Activated T-cell treated with anti-CD3 and anti-CD28 coated beads for 48 hours (primary cell): ENCODE measurements at regions not wholly inside any gene's neighbourhood (a gene's known extent, or its start where the extent isn't known, plus 50 kb on each side); places are given as distances from the start of the nearest gene placed in this dataset.
"Not testable (repeated sequence)": the region's sequence is repeated elsewhere in the genome, so short reads cannot be mapped to it uniquely, and the experiment has no call there.

Source experiments
- DNase-seq: peaks from one replicate; pipeline ENCODE4 v3.0.0-alpha.2; 2020; ENCODE audit warnings: low read depth

DNA sequence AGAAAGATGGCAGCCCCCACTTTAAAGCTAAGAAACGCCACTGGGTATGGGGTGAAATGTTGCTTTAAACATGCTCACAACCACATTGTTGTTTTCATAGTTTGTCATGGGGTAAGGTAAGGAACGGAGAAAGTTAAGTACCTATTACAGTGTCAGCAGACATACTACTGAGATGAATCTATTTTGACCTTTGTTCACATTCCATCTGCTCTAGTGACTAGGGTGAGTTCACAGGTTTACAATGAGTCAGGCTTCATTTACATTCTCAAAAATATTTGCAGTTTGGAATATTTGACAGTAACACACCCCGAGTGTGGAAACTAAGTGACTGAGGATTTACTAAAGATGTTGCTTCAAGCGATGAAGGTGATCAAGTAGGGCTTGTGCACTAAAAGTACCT lies 428.7 kb upstream of the ACVR2A start:
- no peak for DNase-seq

DNA sequence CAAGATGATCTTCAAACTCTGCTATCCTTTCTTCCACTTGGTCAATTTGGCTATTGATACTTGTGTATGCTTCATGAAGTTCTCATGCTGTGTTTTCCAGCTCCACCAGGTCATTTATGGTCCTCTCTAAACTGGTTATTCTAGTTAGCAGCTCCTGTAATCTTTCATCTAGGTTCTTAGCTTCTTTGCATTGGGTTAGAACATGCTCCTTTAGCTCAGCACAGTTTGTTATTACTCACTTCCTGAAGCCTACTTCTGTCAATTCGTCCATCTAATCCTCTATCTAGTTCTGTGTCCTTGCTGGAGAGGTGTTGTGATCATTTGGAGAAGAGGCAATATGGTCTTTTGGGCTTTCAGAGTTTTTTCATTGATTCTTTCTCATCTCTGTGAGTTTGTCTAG lies 430.2 kb upstream of the ACVR2A start:
- not testable (repeated sequence) for DNase-seq

DNA sequence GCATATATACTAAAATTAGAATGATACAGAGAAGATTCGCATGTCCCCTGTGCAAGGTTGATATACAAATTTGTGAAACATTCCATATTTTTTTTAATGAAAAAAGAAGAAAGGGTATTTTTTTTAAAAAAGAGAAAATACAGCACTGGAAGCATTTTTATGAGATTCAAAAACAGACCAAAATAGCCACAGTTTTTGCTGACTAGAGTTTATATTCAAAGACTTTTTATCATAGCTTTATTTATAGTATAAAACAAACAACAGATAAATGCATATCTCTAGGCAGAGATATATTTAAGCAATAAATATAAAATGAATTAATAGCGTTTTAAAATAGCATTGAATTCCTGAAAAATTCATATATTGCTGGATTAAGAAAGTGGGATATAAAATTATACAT lies 436.5 kb upstream of the ACVR2A start:
- no peak for DNase-seq

DNA sequence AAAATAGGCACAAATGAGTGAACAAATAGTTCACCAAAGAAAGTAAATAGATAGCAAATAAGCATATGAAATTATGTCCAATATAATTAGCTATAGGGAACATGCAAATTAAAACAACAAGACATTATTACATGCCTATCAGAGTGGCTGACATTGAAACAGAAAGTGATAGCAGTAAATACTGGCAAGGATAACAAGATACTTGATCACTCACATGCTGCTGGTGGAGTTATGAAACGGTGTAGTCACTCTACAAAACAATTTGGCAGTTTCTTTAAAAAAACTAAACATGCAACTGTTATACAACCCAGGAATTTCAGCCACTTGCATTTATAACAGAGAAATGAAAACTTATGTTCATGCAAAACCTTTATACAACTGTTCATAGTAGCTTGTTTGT lies 439.2 kb upstream of the ACVR2A start:
- DNase-seq, result no peak

DNA sequence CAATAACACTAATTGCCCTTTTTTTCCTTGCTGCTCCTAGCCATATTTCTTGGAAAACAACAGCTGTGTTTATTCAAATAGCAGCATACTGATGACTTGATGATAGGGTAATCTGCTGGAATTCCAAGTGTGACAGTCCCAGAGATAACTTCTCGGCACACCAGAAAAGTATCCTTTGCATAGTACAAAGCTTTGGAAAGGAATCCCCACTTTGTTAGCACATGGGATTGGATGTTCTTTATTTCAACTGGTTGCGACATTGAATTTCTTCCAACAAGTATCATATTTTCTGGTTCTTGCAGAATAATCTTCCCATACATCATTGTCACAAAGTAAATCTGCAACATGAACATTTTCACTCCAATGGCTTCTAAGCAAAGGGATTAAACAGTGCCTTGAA lies 445.8 kb upstream of the ACVR2A start:
- DNase-seq, result no peak

DNA sequence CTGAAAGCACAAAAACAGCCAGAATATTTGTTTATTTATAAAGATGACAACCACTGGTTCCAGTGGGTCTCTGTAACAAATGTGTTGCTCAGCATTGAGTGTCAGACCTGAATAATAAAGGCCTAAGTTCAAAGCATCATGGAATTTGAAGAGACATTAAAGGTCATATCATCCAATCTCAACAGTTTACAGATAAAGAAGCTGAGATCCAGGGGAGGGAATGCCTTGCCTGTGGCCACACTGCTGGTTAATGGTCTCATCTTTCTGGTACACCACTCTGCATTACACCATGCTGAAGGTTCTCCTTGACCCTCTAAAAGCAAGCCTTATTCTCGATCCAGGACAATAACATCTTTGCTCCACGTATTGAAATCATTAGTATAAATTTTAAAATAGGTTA lies 446.5 kb upstream of the ACVR2A start:
- no peak for DNase-seq

DNA sequence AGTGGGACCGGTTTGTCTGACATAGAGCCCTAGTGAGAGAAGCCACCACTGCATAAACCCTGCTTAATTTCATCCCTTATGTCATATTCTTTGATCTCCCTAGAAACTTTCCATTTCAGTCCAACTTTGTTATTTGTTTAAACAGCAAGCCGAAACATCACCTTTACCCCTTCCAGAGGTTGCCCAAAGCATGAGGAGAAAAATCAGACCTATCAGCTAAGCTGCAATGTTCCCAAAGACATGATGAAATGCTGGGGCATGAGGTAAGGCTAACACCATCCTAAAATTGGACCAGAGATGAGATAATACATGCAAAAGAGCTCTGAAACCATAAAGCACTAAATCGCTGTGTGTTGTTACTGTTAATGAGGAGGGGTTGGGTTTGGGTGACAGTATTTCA lies 447.9 kb upstream of the ACVR2A start:
- DNase-seq, result no peak

DNA sequence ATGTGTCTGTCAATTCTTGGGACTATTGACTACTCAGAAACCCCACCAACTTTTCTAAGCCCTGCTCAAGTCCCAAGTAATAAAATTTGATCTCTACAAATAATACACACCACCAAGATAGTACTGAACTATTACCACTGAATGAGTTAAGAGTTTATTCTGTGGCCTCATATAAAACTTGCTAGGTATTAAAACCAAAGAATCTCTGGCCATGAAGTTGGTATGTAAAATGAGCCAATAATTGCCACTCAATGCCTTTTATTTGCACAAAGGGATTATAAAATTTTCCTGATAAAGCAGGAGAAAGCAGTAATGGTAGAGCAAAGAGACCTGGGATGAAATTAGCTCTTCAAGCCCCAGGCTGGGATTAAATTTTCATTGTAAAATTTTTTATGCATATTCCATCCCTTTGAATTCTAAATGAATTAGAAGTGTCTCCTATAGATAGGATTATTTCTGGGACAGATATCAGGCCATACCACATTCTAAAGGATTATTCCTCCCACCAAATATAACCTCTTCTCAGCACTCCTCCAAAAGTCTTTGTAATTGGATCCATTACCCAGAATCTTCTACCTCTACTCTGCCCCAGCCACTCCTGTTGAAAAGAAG lies 450.5 kb upstream of the ACVR2A start:
- no peak for DNase-seq

DNA sequence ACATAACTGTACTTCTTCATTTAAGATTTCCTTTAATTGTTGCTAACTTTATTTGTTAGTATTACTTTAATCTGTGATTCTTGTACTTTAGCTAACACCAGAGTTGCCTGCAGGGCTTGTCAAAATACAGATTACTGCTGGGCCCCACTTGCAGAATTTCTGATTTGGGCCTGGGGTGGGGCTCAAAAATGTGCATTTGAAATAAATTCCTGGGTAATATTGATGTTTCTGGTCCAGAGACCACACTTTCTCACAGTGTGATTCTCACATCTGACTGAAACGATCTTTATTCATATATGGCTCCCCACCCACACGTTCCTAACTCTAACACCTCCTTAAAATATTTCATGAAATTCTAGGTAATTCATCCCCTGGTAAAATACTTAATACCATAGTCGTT lies 452.6 kb upstream of the ACVR2A start:
- no peak for DNase-seq

DNA sequence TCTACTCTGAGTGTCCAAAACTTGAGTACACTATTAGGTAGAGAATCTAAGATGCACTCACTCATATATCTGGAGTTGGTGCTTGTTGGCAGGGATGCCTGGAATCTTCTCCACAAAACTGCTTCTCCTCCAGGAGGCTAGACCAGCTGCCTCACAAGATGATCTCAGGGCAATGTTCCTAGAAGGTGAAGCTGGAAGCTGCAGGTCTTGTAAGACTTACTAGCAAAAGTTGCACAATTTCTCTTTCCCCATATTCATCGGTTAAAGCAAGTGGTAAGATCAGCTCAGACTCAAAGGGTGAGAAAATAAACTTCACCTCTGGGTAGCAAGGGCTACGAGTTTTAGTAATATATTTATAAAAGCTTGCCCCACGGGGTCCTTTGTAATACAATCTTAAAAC lies 454.4 kb upstream of the ACVR2A start:
- DNase-seq, result no peak

DNA sequence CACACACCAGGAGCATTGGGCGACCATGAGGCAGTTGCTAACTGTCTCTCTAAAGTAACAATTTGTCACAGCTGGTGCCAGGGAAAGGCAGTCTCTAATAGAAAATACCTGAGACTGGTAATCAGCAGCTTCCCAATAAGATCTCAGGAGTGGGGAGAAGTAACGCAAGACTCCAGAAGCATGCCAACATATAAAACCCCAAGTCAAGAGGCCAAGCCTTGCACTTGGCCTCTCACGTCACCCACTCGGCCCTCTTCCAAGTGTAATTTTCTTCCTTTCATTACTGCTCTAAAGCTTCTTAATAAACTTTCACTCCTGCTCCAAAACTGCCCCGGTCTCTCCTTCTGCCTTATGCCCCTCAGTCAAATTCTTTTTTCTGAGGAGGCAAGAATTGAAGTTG lies 455.6 kb upstream of the ACVR2A start:
- DNase-seq, result no peak

DNA sequence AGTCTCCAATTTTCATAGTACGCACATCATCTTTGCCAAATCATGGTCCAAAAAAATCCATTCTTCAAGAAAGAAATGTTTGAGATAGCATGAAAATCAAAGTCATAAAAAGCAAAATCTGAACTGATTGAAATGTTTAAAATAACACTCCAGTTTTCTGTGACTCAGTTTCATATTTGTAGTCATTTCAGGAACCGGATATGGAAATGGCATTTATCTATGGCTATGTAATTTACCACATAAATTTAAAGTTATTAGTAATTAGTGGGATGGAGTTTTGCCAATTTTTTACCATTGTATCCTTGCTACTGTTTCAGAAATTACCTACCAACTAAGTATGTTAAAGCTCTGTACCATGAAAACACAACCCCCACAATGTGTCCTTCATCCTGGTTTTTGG lies 456.6 kb upstream of the ACVR2A start:
- DNase-seq, result no peak

DNA sequence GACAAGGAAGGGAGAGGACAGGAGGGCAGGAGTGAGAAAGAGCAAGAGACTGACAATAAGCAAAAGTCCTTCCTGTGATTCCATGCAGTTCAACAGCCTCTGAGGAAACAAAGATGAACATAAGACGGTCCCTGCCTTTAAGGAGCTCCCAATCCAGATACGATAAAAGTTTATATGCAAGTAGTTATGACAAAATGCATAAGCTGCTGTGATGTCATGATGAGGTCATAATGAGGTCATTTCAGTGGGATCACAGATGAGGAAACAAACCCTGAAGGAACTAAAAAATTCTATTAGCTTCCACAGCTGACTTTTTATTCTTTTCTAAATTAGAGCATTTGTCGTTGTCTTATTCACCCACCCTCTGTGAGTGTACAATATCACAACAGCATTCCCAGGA lies 458.5 kb upstream of the ACVR2A start:
- DNase-seq, result no peak

DNA sequence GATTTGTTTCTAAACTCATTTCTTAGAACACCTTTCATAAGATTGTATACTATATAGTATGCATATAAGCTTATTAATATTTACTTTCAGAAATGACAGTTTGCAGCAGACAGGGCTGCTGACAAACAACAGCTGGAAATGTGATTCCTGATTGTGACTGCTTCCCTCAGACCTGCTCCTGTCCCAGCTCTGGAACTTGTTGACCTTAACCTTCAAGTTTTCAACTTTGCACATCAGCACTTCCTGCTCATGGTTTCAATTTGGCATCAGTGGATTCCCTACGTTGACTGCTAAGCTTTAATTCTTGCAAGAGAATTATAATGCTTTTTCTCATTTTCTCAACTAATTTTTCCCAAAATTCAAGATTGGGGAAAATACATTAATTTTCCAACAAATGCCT lies 459.2 kb upstream of the ACVR2A start:
- no peak for DNase-seq

DNA sequence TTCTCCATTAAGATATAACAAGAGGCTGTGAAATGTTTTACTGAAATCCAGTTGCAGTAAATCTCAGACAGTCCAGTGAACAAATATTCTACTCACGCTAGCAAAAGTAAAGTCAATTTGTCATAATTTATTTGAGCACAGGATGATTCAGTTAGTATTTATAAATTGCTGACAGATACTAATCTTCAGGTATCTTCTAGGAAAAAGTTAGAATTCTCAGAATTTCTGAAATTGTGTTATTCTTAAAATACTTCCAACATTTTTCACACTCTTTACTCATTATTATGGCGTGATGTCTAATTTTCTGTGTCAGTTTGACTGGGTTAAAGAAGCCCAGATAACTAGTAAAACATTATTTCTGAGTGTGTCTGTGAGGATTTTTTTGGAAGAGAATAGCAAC lies 460.2 kb upstream of the ACVR2A start:
- no peak for DNase-seq

DNA sequence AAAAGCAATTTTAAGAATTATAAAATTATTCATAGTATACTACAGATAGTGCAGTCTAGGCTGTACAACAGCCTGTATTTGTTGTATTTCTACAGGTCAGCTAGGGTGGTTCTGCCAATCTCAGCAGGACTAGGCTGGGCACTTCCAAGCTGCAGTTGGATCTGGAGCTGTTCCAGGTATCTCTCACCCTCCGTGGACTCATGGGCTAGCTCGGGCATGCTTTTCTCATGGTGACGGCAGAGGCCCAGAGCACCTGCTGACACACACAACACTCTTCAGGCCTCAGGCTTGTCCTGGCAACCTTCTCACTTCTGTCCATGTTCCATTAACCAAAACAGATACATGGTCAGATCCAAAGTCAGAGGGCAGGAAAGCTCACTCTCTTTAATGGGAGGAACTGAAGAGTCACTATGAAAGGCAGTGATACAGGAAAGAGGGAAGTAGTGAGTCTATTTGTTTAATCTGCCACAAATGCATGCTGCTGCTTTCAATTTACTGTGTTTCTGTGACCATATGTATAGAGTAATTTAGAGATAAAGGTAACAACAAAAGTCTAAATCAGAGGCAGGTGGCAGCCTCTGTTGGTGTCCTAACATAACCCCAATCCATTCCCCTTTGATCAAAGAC lies 462.4 kb upstream of the ACVR2A start:
- DNase-seq, result no peak

DNA sequence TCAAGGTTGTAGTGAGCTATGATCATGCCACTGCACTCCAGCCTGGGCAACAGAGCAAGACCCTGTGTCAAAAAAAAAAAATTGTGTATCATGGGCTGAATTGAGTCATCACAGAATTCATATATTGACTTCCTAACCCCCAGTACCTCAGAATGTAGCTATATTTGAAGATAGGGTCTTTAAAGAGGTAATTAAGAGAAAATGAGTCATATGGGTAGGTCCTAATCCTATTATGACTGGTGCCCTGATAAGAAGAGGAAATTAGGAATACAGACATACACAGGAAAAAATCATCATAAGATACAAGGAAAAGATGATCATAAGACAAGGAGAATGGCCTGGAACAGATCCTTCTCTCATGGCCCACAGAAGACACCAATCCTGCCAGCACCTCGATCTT lies 466.4 kb upstream of the ACVR2A start:
- DNase-seq, result no peak

DNA sequence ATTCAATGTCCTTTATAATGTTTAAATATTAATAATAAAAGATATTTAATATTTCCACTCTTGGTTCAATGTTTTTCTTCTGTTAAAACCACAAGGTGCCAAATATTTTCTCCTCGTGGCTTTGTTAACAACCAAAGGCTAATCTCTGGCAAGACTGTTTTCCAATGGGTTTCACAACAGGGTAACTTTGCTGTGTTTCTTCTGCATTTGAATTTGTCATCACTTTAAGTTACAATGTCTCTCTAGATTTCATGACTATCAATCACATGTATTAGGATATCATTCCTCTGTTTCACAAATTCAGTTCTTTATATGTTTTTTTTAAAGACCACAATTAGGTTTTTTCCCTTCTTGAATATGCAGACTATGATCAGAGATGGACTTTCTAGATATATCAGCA lies 469.8 kb upstream of the ACVR2A start:
- DNase-seq, result no peak

DNA sequence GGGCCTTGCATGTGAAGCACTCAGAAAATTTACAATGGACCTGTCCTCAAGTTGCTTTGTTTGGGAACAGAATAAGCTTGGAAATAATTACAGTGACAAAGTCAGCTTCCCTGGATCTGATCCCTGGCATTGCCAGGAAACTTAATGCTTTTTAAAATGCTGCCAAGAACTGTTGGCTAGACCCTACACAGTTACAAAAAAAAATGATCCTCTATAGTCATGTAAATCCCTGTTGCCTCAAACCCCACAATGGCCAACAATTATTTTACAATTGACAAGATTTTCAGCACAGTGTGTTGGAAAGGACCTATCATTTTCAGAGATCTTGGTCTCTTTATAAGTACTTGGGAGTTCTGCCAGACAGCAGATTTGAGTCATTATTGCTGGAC lies 470.4 kb upstream of the ACVR2A start:
- DNase-seq, result no peak

DNA sequence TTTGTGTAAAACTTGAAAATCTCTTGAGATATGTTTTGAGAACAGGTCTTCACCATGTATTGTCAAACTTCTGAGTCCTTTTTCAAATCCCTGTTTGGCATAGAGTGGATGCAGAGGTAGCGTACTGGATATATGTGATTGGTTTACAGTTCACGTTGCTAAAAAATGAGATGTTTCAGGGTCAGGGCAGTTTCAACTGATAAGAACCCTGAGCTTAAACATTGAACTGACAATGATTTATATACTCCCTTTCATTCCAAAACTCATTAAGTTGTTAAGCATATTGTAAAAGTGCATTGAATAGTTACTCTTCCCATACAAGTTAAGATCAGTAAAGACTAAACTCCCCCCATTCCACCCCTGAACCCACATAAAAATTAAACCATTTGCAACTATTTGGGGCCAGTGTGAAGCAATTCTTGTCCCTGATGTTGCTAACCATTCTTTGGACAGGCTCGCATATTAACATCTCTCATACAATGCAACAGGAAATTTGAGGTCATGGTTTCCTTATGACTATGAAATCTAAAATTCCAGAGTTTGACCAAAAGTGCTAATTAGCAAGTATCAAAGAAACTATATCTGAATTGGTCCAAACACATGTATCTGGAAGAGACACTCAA lies 470.9 kb upstream of the ACVR2A start:
- no peak for DNase-seq

DNA sequence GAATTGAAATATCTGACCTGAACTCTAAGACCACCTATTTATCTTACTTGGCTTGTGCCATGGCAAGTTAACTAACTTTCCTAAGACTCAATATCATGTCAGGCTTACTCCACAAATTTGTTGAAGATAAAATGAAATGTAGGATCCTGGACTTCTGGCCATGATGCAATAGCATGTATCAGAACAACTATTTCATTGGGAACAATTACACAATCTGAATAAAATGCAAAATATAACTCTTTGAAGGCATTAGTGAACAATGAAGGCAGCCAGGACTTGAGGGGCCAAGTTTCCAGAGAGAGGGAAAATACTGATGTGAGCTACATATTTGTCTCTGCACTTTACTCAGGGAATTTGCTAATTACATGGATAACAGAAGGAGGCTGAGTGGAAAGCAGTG lies 476.5 kb upstream of the ACVR2A start:
- no peak for DNase-seq

DNA sequence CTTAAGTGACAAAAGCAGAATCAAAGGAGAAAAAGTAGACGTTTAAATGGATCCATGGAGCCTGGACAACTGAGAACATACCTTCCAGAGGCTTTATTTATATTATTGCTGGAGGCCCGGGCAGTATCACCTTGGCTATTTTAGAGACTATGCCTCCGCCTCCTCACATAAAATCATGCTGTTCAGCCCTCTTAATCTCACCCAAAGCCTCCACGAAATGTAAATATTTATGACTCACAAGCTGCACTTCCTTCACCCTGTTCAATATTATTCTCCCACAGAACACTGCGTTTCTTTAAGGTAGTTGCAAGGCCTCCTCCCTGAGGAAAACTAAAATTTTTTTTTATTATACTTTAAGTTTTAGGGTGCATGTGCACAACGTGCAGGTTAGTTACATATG lies 478.6 kb upstream of the ACVR2A start:
- no peak for DNase-seq

DNA sequence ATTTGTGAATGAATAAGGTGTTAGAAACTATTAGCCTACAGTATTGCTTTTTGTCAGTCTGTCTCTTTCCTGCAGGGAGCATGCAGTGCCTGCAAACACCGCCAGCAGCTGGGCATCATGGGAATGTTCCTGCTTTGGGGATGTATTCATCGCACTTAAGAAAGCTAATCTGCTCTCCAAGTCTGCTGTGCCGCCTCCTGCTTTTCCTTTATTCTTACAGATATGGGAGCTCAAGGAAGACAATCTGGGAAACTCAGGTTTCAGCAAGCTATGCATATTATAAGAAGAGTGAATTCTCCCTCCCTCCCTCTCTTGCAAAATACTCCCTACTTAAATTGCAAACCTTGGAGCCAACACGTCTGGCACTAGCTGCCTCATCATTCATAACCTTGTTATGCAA lies 479.2 kb upstream of the ACVR2A start:
- DNase-seq, result no peak

DNA sequence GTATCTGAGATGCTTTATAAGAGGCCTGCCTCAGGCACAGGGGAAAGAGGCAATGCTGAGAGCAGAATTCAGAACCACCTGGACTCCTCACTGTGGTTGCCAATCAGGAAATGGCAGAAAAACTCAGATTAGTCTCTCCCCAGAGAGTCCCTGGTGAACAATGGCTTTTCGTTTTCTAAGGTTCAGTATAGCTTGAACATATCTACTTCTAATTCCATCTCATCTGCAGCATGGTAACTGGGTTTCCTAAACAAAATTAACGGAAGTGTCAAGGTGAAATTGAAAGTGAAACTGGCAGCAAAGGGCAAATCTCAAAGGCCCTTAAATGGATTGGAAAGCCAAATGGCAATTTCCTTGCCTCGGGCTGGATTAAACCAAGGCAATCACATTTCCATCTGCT lies 480.2 kb upstream of the ACVR2A start:
- no peak for DNase-seq
